ENCODE measurements at regions not wholly inside any gene's neighbourhood (a gene's known extent, or its start where the extent isn't known, plus 50 kb on each side); places are given as distances from the start of the nearest gene placed in this dataset.

GRCh38 chr6:167475947-167476346, 151.1 kb downstream of the TTLL2 start:
- TF ChIP-seq CTCF (conservative IDR thresholded peaks at IDR 0.05) (no peak), ZFX (IDR thresholded peaks at IDR 0.05) (no peak)

Measured in C4-2B (cell line).